ENCODE measurements at regions not wholly inside any gene's neighbourhood (a gene's known extent, or its start where the extent isn't known, plus 50 kb on each side); places are given as distances from the start of the nearest gene placed in this dataset.
A peak's percentile ranks its signal among the peaks of the same experiment; 100 is the strongest.
"Not testable (repeated sequence)": the region's sequence is repeated elsewhere in the genome, so short reads cannot be mapped to it uniquely, and the experiment has no call there.

GRCh38 chr18:76307293-76307690 lies 187.8 kb downstream of the ZNF516 start:
- Histone ChIP-seq H3K27me3 (ENCODE audit: control insufficient read depth in 1 of 2, insufficient read depth in 2 of 2, low read length in 2 of 2) (no peaks in the 10 kb centered on the region), H3K4me1 (ENCODE audit: insufficient read depth, low read length) (no peaks in the 10 kb centered on the region), H3K27ac (ENCODE audit: low read depth, low read length) (no peak overlapping the region), H3K9ac (ENCODE audit: low read length) (no peak overlapping the region), H3K4me3 (ENCODE audit: low read depth in 1 of 2, low read length in 2 of 2) (no peak overlapping the region), H3K36me3 (ENCODE audit: insufficient read depth, low read length) (no peaks in the 10 kb centered on the region), H3K9me3 (ENCODE audit: low read length) (no peaks in the 10 kb centered on the region)

GRCh38 chr18:76306685-76307292 lies 188.3 kb downstream of the ZNF516 start:
- Histone ChIP-seq H3K9ac (ENCODE audit: low read length) (no peak overlapping the region), H3K27ac (ENCODE audit: low read depth, low read length) (no peak overlapping the region), H3K4me1 (ENCODE audit: insufficient read depth, low read length) (no peaks in the 10 kb centered on the region), H3K9me3 (ENCODE audit: low read length) (no peaks in the 10 kb centered on the region), H3K27me3 (ENCODE audit: control insufficient read depth in 1 of 2, insufficient read depth in 2 of 2, low read length in 2 of 2) (no peaks in the 10 kb centered on the region), H3K4me3 (ENCODE audit: low read depth in 1 of 2, low read length in 2 of 2) (no peak overlapping the region), H3K36me3 (ENCODE audit: insufficient read depth, low read length) (no peaks in the 10 kb centered on the region)

- Histone ChIP-seq H3K27me3 (ENCODE audit: control insufficient read depth in 1 of 2, insufficient read depth in 2 of 2, low read length in 2 of 2) (no peaks in the 10 kb centered on the region), H3K9me3 (ENCODE audit: low read length) (no peaks in the 10 kb centered on the region), H3K4me1 (ENCODE audit: insufficient read depth, low read length) (no peaks in the 10 kb centered on the region), H3K27ac (ENCODE audit: low read depth, low read length) (no peak overlapping the region), H3K36me3 (ENCODE audit: insufficient read depth, low read length) (no peaks in the 10 kb centered on the region), H3K4me3 (ENCODE audit: low read depth in 1 of 2, low read length in 2 of 2) (no peak overlapping the region), H3K9ac (ENCODE audit: low read length) (no peak overlapping the region)
Observed at GRCh38 chr18:76285866-76286265, 209.2 kb downstream of the ZNF516 start.

- no peak overlapping the region for H3K9ac ChIP-seq (ENCODE audit: low read length)
- no peak overlapping the region for H3K27ac ChIP-seq (ENCODE audit: low read depth, low read length)
- H3K27me3 ChIP-seq (ENCODE audit: control insufficient read depth in 1 of 2, insufficient read depth in 2 of 2, low read length in 2 of 2): no peaks in the 10 kb centered on the region
- H3K4me1 ChIP-seq (ENCODE audit: insufficient read depth, low read length): no peaks in the 10 kb centered on the region
- no peaks in the 10 kb centered on the region for H3K9me3 ChIP-seq (ENCODE audit: low read length)
- no peaks in the 10 kb centered on the region for H3K36me3 ChIP-seq (ENCODE audit: insufficient read depth, low read length)
- no peak overlapping the region for H3K4me3 ChIP-seq (ENCODE audit: low read depth in 1 of 2, low read length in 2 of 2)
Observed at GRCh38 chr18:76281565-76281964, 213.5 kb downstream of the ZNF516 start.

- H3K27me3 ChIP-seq (ENCODE audit: control insufficient read depth in 1 of 2, insufficient read depth in 2 of 2, low read length in 2 of 2): no peaks in the 10 kb centered on the region
- H3K9me3 ChIP-seq (ENCODE audit: low read length): no peaks in the 10 kb centered on the region
- no peaks in the 10 kb centered on the region for H3K4me1 ChIP-seq (ENCODE audit: insufficient read depth, low read length)
- H3K4me3 ChIP-seq (ENCODE audit: low read depth in 1 of 2, low read length in 2 of 2): no peak overlapping the region
- H3K9ac ChIP-seq (ENCODE audit: low read length): no peak overlapping the region
- H3K27ac ChIP-seq (ENCODE audit: low read depth, low read length): no peak overlapping the region
- no peaks in the 10 kb centered on the region for H3K36me3 ChIP-seq (ENCODE audit: insufficient read depth, low read length)
Observed at GRCh38 chr18:76277801-76278200, 217.2 kb downstream of the ZNF516 start.

GRCh38 chr18:76275727-76276313 lies 219.2 kb downstream of the ZNF516 start:
- Histone ChIP-seq H3K27me3 (ENCODE audit: control insufficient read depth in 1 of 2, insufficient read depth in 2 of 2, low read length in 2 of 2) (no peaks in the 10 kb centered on the region), H3K9ac (ENCODE audit: low read length) (no peak overlapping the region), H3K4me3 (ENCODE audit: low read depth in 1 of 2, low read length in 2 of 2) (no peak overlapping the region), H3K27ac (ENCODE audit: low read depth, low read length) (no peak overlapping the region), H3K36me3 (ENCODE audit: insufficient read depth, low read length) (no peaks in the 10 kb centered on the region), H3K4me1 (ENCODE audit: insufficient read depth, low read length) (no peaks in the 10 kb centered on the region), H3K9me3 (ENCODE audit: low read length) (no peaks in the 10 kb centered on the region)

GRCh38 chr18:76274468-76275289 lies 220.4 kb downstream of the ZNF516 start:
- no peak overlapping the region for H3K4me3 ChIP-seq (ENCODE audit: low read depth in 1 of 2, low read length in 2 of 2)
- H3K27ac ChIP-seq (ENCODE audit: low read depth, low read length): no peak overlapping the region
- H3K9ac ChIP-seq (ENCODE audit: low read length): no peak overlapping the region
- no peaks in the 10 kb centered on the region for H3K4me1 ChIP-seq (ENCODE audit: insufficient read depth, low read length)
- no peaks in the 10 kb centered on the region for H3K9me3 ChIP-seq (ENCODE audit: low read length)
- H3K36me3 ChIP-seq (ENCODE audit: insufficient read depth, low read length): no peaks in the 10 kb centered on the region
- H3K27me3 ChIP-seq (ENCODE audit: control insufficient read depth in 1 of 2, insufficient read depth in 2 of 2, low read length in 2 of 2): no peaks in the 10 kb centered on the region

- no peak overlapping the region for H3K4me3 ChIP-seq (ENCODE audit: low read depth in 1 of 2, low read length in 2 of 2)
- H3K27ac ChIP-seq (ENCODE audit: low read depth, low read length): no peak overlapping the region
- H3K36me3 ChIP-seq (ENCODE audit: insufficient read depth, low read length): no peaks in the 10 kb centered on the region
- H3K9me3 ChIP-seq (ENCODE audit: low read length): no peaks in the 10 kb centered on the region
- no peaks in the 10 kb centered on the region for H3K27me3 ChIP-seq (ENCODE audit: control insufficient read depth in 1 of 2, insufficient read depth in 2 of 2, low read length in 2 of 2)
- H3K4me1 ChIP-seq (ENCODE audit: insufficient read depth, low read length): no peaks in the 10 kb centered on the region
- no peak overlapping the region for H3K9ac ChIP-seq (ENCODE audit: low read length)
Observed at GRCh38 chr18:76273956-76274355, 221.1 kb downstream of the ZNF516 start.

GRCh38 chr18:76273036-76273545 lies 222.0 kb downstream of the ZNF516 start:
- Histone ChIP-seq H3K4me3 (ENCODE audit: low read depth in 1 of 2, low read length in 2 of 2) (no peak overlapping the region), H3K4me1 (ENCODE audit: insufficient read depth, low read length) (no peaks in the 10 kb centered on the region), H3K36me3 (ENCODE audit: insufficient read depth, low read length) (no peaks in the 10 kb centered on the region), H3K27me3 (ENCODE audit: control insufficient read depth in 1 of 2, insufficient read depth in 2 of 2, low read length in 2 of 2) (no peaks in the 10 kb centered on the region), H3K9ac (ENCODE audit: low read length) (no peak overlapping the region), H3K9me3 (ENCODE audit: low read length) (no peaks in the 10 kb centered on the region), H3K27ac (ENCODE audit: low read depth, low read length) (no peak overlapping the region)

- H3K36me3 ChIP-seq (ENCODE audit: insufficient read depth, low read length); H3K4me1 ChIP-seq (ENCODE audit: insufficient read depth, low read length): not testable (repeated sequence)
Observed at GRCh38 chr18:76267423-76267822, 227.6 kb downstream of the ZNF516 start.

GRCh38 chr18:76266236-76266991 lies 228.6 kb downstream of the ZNF516 start:
- peak overlapping the region; percentile 3 for H3K27ac ChIP-seq (ENCODE audit: low read depth, low read length)

More at GRCh38 chr18:76267423-76267822, 227.6 kb downstream of the ZNF516 start:
- H3K9me3 ChIP-seq (ENCODE audit: low read length); H3K9ac ChIP-seq (ENCODE audit: low read length); H3K27me3 ChIP-seq (ENCODE audit: control insufficient read depth in 1 of 2, insufficient read depth in 2 of 2, low read length in 2 of 2); H3K27ac ChIP-seq (ENCODE audit: low read depth, low read length); H3K4me3 ChIP-seq (ENCODE audit: low read depth in 1 of 2, low read length in 2 of 2): not testable (repeated sequence)

More at GRCh38 chr18:76266236-76266991, 228.6 kb downstream of the ZNF516 start:
- Histone ChIP-seq H3K4me3 (ENCODE audit: low read depth in 1 of 2, low read length in 2 of 2) (peak overlapping the region in 1 of 2 donors; percentile 54), H3K9ac (ENCODE audit: low read length) (no peak overlapping the region), H3K36me3 (ENCODE audit: insufficient read depth, low read length) (no peaks in the 10 kb centered on the region), H3K9me3 (ENCODE audit: low read length) (no peaks in the 10 kb centered on the region), H3K27me3 (ENCODE audit: control insufficient read depth in 1 of 2, insufficient read depth in 2 of 2, low read length in 2 of 2) (no peaks in the 10 kb centered on the region), H3K4me1 (ENCODE audit: insufficient read depth, low read length) (peaks cover 6% of the 10 kb centered on the region)
